Activated CD4-positive, alpha-beta T cell treated with anti-CD3 and anti-CD28 coated beads, Interleukin-2, amount 50 U/mL, for 24 hours (primary cell): ENCODE measurements at regions not wholly inside any gene's neighbourhood (a gene's known extent, or its start where the extent isn't known, plus 50 kb on each side); places are given as distances from the start of the nearest gene placed in this dataset.

Source experiments
- DNase-seq, 2 donors: peaks; one replicate each; pipeline ENCODE4 v3.0.0-alpha.2; 2020; ENCODE audit warnings: low read depth in 1 of 2, low spot score in 1 of 2

DNA sequence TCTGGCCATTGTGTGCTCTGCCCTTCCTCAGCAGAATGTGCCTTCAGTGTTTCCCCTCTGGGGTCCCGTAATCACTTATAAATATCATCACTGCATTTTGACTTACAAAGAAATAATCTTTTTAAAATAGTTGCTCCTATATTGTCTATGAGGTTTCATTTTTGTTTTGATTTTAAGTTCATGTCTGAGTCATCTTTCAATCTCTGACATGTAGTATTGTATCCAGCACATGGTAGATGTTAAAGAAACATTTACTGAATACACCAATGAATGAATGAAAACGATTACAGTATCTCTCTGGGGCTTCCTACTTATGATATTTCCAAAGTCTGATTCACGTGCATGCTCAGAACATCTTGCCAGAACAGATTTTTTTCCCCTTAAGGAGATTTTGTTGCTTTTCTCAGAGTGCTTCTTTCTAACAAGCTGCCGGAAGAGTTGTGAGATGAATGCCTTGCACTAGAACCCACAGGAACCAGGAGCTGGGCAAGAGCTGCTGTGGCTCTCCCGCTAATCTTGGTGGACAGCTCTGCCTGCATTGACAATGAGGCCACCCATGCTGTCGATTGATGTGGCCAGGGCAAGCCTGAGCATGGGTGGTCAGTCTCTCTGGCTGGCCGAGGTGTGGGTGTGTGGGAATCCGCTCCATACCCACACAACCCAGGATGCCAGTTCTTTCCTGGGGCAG lies 199.4 kb downstream of the CYRIA start:
- no peak for DNase-seq

GRCh38 chr2:16464641-16465040 lies 201.0 kb downstream of the CYRIA start:
- DNase-seq = no peak

DNA sequence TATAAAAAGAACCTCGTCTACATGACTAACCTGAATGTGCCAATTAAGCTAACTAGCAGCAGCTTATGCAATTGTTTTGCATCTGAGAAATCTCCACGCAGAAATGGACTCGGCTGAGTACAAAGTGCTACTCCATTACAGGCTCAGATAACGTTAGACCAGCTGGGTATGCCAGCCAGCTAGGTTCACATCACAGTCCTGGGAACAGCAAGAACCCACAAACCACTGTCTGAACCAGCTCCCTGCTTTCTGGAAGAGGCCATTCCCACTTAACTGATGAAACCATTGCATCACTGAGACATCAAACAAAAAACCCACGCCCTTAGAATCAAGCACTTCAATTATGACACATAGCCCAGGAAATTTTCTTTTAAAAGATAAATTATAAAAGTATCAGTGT lies 202.7 kb downstream of the CYRIA start:
- DNase-seq = no peak

- DNase-seq = no peak
Observed at GRCh38 chr2:16461672-16462071, 204.0 kb downstream of the CYRIA start.

DNA sequence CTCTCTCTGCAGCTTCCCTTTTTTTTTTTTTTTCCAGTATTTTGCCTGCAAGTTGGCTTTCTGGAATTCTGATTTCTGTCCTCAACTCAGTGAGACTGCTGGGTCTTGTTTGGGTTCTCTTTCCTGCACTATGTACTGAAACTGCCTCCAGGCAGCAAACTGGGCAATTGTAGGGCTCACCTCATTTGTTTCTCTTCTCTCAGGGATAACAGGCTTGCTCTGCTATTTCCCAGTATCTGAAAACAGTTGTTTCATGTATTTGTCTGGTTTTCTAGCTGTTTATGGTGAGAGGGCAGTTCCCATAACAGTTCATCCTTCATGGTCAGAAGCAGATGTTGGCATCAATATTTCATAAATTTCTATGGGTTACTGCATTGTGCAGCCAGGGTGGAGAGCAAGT lies 206.0 kb downstream of the CYRIA start:
- no peak for DNase-seq

DNA sequence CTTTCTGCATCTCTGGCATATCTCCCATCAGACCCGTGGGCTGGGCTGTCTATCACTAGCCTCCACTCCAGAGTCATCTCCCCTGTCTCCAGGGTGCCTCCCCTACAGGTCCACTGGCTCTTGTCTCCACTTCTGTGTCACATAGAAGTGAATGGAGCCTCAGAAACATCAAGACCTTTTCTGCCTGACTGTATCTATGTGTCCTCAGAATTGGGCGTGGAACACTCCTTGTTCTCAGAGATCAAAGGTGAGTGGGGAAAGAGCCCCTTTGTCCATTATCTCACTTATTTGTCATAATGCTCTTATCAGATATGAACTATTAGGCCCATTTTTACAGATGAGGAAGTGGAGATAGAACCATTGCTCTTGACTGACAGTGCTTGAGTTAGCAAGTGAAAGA lies 211.0 kb downstream of the CYRIA start:
- DNase-seq = no peak

DNA sequence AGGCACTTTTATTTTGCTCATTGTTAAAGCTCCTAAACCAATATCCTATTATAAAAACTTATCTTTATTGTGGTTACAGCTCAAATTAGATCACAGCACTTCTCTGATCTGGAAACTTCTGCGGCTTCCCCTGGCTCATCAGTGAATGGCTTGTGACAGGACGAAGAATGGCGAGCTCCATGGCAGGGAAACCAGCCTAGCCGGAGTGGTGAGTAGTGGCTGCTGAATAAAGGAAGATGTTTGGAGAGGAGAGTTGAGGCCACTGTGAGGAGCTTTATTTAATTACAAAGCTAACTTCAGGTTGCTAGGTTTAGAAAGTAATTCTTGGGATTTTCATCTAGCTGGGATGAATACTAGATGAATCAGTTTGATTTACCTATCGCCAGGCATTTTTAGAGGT lies 213.5 kb downstream of the CYRIA start:
- no peak for DNase-seq

DNA sequence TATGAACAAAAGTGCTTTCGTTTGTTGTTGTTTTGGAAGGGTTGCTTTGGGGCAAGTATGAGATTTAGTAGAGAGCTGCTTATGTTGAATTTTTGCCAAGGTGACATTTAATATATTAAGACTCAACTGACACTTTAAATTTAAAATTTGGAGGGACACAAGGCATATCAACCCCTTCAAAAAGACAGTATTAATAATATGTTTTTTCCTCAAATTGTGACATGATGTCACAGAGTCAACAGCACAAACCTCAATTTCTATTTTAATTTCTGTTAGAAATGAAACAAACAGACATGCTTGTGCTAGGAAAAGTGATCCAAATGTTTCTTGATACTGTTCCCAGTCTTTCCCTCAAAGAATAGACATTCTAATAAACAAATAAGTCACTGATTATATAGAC lies 218.9 kb downstream of the CYRIA start:
- DNase-seq = no peak

DNA sequence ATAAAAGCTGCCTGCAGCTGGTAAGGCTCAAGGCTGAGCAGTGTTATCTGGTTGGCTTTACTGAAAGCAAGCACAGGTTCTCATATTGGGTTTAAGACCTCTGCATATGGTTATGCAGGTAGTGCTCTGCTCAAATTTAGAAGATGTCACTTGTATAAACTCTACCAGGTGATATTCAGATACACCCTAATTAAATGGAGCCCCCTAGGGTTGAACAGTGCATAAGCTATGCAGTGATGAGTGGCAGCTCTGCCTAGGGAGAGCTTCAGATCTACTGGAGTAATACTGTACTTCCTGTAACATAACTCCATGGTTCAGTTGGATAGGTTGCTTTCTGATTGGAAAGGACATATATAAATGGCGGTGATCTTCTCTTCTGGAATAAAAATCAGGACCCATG lies 222.7 kb downstream of the CYRIA start:
- no peak for DNase-seq

- no peak for DNase-seq
Observed at GRCh38 chr2:16441431-16441830, 224.2 kb downstream of the CYRIA start.

DNA sequence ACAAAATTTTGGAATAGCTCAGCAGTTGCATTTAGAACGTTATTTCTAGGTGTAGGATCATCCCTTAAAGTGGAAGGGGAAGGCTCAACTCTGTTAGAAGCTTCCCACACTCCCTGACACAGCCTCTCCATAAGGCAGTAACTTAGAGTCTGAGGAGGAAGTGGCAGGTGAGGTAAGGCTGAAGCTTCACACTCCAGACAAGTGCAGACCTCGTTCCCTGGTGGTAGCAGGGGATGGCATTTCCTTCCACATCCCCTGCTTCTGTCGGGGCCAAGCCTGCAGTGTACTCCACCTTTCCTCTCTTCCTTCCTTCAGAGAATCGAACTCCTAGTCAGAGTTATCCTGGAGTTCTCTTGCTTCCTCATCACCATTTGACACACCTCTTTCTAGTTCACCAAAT lies 224.7 kb downstream of the CYRIA start:
- DNase-seq = no peak

DNA sequence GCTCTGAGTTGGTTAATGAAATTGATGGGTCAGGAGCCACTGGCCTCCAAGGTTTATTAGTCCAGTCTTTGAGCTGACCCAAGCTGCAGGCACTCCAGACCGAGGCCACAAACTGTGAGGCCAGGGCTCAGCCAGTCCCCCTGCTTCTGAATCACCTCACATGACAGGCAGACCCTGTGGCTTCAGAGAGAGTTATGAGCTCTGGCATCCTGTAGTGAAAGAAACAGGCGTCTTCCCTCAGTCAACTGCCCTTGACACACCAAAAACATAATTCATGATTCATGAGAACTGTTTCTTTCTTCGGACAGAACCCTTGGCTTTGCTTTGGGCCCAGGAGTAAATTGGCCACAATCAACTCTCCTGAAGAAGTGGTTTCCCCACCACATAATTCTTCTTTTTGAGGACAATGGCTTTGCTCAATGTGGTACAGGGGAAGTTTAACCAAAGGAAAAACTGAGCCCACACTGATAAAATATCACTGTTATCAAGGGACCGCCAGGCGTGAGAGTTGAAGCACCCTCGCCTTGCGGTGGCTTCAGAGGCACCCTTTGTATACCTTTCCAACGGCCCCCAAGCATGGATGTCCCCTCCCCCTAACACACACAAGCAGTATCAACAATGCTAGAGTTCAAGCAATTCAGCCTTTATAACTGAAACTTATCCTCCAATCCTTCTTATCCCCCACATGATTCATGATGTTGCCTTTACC lies 226.9 kb downstream of the CYRIA start:
- DNase-seq = no peak

DNA sequence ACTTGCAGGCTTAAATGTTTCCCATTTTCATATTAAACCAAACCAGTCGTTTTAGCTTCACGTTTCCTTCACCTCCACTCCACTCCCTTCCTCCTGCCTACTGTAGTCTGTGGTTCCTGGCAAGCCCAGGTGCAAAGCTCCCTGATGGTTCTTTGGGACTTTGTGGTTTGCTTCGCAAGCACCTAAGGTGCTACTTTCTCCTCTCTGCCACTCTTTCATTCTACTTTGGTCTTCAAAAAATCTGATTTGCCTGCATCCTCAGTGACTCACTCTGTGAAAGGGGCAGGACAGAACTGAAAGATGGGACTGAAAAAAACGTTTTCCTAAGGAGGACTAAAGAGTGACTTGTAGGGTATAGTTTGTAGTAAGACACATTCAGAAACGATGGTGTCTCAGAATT lies 228.4 kb downstream of the CYRIA start:
- no peak for DNase-seq

- DNase-seq = no peak
Observed at GRCh38 chr2:16434393-16434792, 231.2 kb downstream of the CYRIA start.

GRCh38 chr2:16430846-16431245 lies 234.8 kb downstream of the CYRIA start:
- DNase-seq = no peak

GRCh38 chr2:16429431-16430145 lies 236.0 kb downstream of the CYRIA start:
- no peak for DNase-seq

DNA sequence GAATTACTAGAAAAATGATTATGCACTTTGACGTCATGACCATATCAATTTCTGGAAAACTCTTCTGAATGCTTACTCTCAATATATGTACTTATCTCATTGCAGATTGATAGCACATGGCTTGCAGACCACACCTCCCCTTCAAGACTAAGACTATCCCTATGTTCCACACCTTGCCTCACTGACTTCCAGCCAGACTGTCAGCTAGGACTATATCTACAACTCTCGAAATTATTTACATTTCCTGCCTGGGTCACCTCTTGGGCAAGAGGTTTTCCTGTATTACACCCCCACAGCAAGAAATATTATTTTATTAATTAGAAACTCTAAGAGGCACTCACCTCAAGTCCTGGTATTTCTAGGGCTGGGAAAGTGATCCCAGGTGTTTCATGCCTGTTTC lies 236.6 kb downstream of the CYRIA start:
- no peak for DNase-seq

- DNase-seq = no peak
Observed at GRCh38 chr2:16425462-16426336, 239.9 kb downstream of the CYRIA start.

DNA sequence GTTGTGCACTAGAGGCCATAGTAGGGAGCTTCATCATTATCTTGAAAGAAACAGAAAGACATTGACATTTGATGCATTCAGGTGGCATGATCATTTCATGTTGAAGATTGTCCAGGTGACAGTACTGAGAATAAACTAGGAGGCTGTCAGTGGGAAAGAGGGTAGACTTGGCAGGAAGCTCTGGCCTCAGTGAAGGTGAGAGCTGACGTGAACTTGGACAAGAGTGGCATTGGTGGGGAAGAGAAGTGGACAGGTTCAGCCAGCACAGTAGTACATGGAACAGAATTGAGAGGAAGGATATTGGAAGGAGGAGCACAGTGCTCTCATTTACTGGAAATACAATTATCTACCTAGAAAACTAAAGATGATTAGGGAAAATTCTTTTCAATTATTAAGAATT lies 245.2 kb downstream of the CYRIA start:
- DNase-seq = no peak

DNA sequence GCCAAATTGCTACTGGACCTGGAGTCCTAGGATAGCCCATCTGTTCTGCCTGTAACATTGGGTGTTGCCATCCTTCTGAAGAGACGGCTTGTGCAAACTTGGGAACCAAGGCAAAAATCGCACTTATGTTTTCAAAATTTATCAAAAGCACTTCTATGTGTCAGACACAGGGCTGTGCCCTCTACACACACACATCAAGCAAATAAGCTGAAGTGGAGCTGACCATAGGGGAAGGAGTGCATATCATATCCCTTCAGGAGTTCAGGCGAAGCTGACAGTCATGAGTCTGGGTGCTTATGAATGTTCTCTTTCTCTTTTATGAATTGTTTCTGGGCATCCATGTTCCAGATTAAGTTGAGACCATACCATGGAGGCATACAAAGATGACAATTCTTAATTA lies 247.9 kb downstream of the CYRIA start:
- DNase-seq = no peak

DNA sequence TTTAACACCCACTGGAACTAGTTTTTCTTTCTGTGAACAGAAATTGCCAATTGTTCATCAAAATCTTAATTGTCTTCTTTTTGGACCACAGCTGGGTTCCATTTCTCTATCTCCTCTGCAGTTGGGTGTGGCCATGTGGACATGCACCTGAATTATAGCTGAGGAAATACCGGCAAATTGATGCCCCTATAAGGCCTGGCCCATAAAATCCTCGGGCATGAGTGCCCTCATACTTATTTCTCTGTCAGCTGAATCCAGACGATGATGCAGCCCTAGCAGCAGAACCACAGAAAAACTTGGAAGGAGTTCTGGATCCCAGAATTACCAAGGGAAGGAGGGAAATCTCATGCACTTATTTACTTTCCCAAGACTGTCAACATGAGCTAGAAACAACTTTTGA lies 249.0 kb downstream of the CYRIA start:
- no peak for DNase-seq
